BJ (cell line): ENCODE measurements at regions not wholly inside any gene's neighbourhood (a gene's known extent, or its start where the extent isn't known, plus 50 kb on each side); places are given as distances from the start of the nearest gene placed in this dataset.
A peak's percentile ranks its signal among the peaks of the same experiment; 100 is the strongest.

ENCODE experiments used
- CTCF ChIA-PET: fragments of 350-600 bp; formaldehyde crosslinking; extraction: SDS; loops from one replicate; lab custom pipeline; 2021; ENCODE audit warnings: antibody characterized with exemption, inconsistent platforms; lab: Yijun Ruan, JAX
- POLR2A ChIA-PET: fragments of 300-600 bp; sonication (Branson Sonifier 250); formaldehyde crosslinking; extraction: SDS; loops from one replicate; lab custom pipeline; 2021; ENCODE audit warnings: antibody characterized with exemption; lab: Charles Lee
- DNase-seq: peaks from one replicate; pipeline ENCODE4 v3.0.0-alpha.2; 2011; ENCODE audit warnings: low read depth
- H3K27me3 ChIP-seq: 2 replicates; pipeline ENCODE4 v1.6.0; 2011; ENCODE audit warnings: low read length; ENCODE audit not compliant: control insufficient read depth, insufficient read depth
- H3K36me3 ChIP-seq: 2 replicates; pipeline ENCODE4 v1.5.1; 2011; ENCODE audit warnings: low read length; ENCODE audit not compliant: control insufficient read depth, insufficient read depth
- H3K4me3 ChIP-seq: 2 replicates; pipeline ENCODE4 v1.5.1; 2011; ENCODE audit warnings: low read depth, mild to moderate bottlenecking, control low read depth, low read length
- TF ChIP-seq, protein P1 (sequence below): IDR thresholded peaks from 2 replicates; pipeline ENCODE4 v1.5.1; 2011; ENCODE audit warnings: low read depth, mild to moderate bottlenecking, control low read depth, inconsistent platforms, low read length, moderate library complexity; ENCODE audit not compliant: insufficient read depth

DNA sequence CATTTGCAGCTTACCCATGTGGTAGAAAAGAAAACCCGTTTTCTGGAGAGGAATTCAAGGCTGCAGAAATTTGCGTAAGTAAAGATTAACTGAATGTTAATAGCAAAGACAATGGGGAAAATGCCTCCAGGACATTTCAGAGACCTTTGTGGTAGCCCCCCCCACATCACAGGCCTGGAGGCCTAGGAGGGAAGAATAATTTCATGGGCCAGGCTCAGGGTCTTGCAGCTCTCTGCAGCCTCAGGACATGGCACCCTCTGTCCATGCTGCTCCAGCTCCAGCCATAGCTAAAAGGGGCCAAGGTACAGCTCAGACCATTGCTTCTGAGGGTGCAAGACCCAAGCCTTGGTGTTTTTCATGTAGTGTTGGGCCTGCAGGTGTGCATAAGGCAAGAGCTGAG lies 92.7 kb upstream of the ZNF678 start:
- ChIA-PET POLR2A (no interaction called here), CTCF (interaction anchor here (0.7 to 0.8 kb wide), 2 partner anchors 9 to 525 kb away, joined by 3 to 4 read pairs; no protein-coding TSS in a partner anchor)
- TF ChIP-seq, protein P1, sequence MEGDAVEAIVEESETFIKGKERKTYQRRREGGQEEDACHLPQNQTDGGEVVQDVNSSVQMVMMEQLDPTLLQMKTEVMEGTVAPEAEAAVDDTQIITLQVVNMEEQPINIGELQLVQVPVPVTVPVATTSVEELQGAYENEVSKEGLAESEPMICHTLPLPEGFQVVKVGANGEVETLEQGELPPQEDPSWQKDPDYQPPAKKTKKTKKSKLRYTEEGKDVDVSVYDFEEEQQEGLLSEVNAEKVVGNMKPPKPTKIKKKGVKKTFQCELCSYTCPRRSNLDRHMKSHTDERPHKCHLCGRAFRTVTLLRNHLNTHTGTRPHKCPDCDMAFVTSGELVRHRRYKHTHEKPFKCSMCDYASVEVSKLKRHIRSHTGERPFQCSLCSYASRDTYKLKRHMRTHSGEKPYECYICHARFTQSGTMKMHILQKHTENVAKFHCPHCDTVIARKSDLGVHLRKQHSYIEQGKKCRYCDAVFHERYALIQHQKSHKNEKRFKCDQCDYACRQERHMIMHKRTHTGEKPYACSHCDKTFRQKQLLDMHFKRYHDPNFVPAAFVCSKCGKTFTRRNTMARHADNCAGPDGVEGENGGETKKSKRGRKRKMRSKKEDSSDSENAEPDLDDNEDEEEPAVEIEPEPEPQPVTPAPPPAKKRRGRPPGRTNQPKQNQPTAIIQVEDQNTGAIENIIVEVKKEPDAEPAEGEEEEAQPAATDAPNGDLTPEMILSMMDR = no peak
- Histone ChIP-seq H3K36me3 (no peaks in the 10 kb centered on the region), H3K27me3 (peaks cover 5% of the 10 kb centered on the region), H3K4me3 (no peak overlapping the region)
- DNase-seq = no peak

DNA sequence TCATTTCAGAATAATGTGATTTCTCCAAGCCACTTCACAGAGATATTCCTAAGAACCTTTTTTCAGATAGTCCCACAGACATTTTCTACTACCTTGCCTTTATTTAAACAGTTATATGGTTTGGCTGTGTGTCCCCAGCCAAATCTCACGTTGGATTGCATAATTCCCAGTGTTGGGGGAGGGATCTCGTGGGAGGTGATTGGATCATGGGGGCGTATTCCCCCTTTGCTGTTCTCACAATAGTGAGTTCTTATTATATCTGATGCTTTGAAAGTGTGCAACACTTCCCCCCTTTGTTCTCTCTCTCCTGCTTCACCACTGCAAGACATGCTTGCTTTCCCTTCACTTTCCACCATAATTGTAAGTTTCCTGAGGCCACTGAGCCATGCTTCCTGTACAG lies 93.6 kb upstream of the ZNF678 start:
- POLR2A ChIA-PET = no interaction called here
- Histone ChIP-seq H3K4me3 (no peak overlapping the region), H3K27me3 (peaks cover 5% of the 10 kb centered on the region), H3K36me3 (no peaks in the 10 kb centered on the region)
- CTCF ChIA-PET = interaction anchor here (0.7 kb wide), 1 partner anchor 526 kb away, joined by 3 read pairs; no protein-coding TSS in a partner anchor
- TF ChIP-seq, protein P1 = no peak
- DNase-seq = no peak

- Histone ChIP-seq H3K27me3 (peaks cover 6% of the 10 kb centered on the region), H3K4me3 (no peak overlapping the region), H3K36me3 (no peaks in the 10 kb centered on the region)
- ChIA-PET CTCF (interaction anchor here (3.4 kb wide), 1 partner anchor 15 kb away, joined by 13 read pairs; no protein-coding TSS in a partner anchor), POLR2A (no interaction called here)
- TF ChIP-seq, protein P1 = no peak
- DNase-seq = no peak
Observed at GRCh38 chr1:227466039-227466645, 97.2 kb upstream of the ZNF678 start.

DNA sequence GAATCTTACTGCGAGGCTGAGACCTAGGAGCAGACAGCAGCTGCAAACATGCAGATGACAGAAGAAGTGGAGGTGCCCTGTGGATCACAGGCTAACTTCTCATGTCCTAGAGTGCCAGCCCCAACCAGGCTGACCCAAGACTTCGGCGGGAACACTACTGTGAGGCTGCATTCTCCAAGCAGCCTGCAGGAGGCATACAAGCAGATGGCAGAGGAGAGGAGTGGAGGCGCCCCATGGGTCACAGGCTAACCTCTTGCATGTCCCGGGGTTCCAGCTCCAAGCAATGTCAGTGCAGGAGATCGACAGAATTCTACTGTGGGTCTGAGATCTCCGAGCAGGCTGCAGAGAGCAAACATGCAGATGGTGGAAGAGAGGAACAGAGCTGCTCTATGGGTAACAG lies 98.1 kb upstream of the ZNF678 start:
- ChIA-PET POLR2A (no interaction called here), CTCF (no interaction called here)
- TF ChIP-seq, protein P1 = peak; percentile 12; the same call in 1 of the 2 replicates
- H3K27me3 ChIP-seq = peaks cover 6% of the 10 kb centered on the region
- DNase-seq = no peak
- H3K36me3 ChIP-seq = no peaks in the 10 kb centered on the region
- H3K4me3 ChIP-seq = no peak overlapping the region

GRCh38 chr1:227459977-227460376 lies 103.4 kb upstream of the ZNF678 start:
- DNase-seq = no peak
- H3K27me3 ChIP-seq = peaks cover 6% of the 10 kb centered on the region
- TF ChIP-seq, protein P1 = no peak
- ChIA-PET CTCF (interaction anchor here (0.7 to 2.2 kb wide), 3 partner anchors 9 to 22 kb away, joined by 3 to 8 read pairs (median 3); no protein-coding TSS in a partner anchor), POLR2A (no interaction called here)
- no peaks in the 10 kb centered on the region for H3K36me3 ChIP-seq
- H3K4me3 ChIP-seq = no peak overlapping the region
